Astrocyte of the cerebellum (primary cell): ENCODE measurements at regions not wholly inside any gene's neighbourhood (a gene's known extent, or its start where the extent isn't known, plus 50 kb on each side); places are given as distances from the start of the nearest gene placed in this dataset.

Experiments
- DNase-seq: peaks from one replicate; pipeline ENCODE4 v3.0.0-alpha.2; 2011; ENCODE audit warnings: low read depth
- H3K4me3 ChIP-seq: 2 replicates; pipeline ENCODE4 v1.5.1; 2011; ENCODE audit warnings: mild to moderate bottlenecking, low read depth, low read length, moderate library complexity
- in situ Hi-C: cut with HindIII; loops from 2 replicates; pipeline ENCODE4 v1.10.0; 2017; ENCODE audit warnings: low sequenced_read_pairs
- TF ChIP-seq, protein P1 (sequence below): IDR thresholded peaks from 2 replicates; pipeline ENCODE4 v1.5.1; 2012; ENCODE audit warnings: low read length, low read depth, moderate library complexity, mild to moderate bottlenecking; ENCODE audit errors: missing control alignments

DNA sequence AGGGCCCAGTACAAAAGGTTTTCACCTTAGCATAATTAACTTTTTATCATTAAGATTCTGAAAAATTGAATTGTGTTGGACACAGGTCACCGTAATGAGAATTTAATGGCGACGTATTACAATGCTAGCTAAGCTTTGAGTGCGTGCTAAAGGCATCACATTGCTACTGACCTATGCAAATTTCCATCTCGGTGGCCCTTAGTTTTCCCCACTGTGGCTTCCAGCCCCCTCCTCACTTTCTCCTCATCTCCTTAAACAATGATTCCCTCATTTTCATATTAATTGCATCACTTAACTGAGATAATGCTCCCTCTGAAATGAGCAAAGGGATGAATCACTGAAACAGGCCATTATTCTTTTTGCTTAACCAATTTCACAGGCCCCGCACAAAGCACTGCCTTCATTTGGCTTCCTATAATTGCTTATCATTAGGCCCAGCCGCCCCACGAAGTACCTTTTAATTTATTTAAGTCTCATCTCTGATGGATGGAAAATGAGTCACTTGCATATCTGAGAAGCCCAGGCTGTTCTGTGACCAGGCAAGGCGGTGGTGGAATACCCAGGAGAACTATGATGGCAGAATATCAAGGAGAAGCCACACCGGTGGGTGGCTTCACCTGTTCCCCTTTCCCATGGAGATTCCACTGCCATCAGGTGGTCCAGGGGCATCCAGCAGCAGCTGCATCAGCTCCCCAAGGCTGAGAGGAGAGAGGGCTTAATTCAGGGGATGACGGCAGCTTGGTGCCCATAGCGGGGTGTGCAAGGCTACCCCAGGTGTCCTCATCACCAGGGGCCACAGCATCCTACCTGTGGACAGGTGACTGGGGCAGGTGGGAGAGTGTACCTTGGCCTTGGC lies 223.8 kb upstream of the BOD1L1 start:
- no peak for DNase-seq
- TF ChIP-seq, protein P1, sequence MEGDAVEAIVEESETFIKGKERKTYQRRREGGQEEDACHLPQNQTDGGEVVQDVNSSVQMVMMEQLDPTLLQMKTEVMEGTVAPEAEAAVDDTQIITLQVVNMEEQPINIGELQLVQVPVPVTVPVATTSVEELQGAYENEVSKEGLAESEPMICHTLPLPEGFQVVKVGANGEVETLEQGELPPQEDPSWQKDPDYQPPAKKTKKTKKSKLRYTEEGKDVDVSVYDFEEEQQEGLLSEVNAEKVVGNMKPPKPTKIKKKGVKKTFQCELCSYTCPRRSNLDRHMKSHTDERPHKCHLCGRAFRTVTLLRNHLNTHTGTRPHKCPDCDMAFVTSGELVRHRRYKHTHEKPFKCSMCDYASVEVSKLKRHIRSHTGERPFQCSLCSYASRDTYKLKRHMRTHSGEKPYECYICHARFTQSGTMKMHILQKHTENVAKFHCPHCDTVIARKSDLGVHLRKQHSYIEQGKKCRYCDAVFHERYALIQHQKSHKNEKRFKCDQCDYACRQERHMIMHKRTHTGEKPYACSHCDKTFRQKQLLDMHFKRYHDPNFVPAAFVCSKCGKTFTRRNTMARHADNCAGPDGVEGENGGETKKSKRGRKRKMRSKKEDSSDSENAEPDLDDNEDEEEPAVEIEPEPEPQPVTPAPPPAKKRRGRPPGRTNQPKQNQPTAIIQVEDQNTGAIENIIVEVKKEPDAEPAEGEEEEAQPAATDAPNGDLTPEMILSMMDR: no peak
- H3K4me3 ChIP-seq: no peak overlapping the region
- in situ Hi-C loops: no loop called here

DNA sequence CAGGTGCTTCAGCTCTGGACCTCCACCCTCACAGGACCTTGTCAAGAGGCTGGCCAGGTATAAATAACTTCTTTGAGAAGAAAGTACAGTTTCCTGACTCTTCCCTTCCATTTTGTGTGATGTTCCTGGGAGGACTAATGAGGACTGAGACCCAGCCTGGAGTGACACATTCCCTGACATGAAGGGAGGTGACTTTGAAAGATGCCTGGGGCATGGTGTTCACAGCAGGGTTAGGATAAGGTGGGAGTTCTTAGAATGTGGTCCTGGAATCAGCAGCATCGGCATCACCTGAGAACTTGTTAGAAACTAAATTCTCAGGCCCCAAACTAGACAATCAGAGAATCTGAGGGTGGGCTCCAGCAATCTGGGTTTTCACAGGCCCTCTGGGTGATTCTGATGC lies 224.9 kb upstream of the BOD1L1 start:
- in situ Hi-C loops: no loop called here
- no peak for DNase-seq
- TF ChIP-seq, protein P1: no peak
- H3K4me3 ChIP-seq: no peak overlapping the region

DNA sequence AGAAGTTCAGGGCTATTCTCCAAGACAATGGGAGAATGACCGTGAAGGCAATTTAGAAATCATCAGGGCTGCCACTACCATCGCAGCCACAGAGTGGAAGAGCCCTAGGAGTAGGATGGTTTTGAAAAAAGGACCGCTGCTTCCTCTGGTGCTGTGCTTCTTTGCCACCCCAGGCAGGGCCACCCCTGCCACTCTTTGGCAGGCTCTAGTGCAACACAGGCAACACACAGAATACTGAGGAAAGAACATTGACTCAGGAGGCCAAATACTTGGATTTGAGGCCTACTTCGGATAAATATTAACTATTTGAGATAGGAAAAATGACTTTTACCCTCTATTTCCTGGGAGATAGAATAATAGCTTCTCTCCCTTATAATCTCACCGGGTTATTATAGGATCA lies 228.9 kb upstream of the BOD1L1 start:
- H3K4me3 ChIP-seq: no peak overlapping the region
- DNase-seq: no peak
- TF ChIP-seq, protein P1: no peak
- in situ Hi-C loops: no loop called here

DNA sequence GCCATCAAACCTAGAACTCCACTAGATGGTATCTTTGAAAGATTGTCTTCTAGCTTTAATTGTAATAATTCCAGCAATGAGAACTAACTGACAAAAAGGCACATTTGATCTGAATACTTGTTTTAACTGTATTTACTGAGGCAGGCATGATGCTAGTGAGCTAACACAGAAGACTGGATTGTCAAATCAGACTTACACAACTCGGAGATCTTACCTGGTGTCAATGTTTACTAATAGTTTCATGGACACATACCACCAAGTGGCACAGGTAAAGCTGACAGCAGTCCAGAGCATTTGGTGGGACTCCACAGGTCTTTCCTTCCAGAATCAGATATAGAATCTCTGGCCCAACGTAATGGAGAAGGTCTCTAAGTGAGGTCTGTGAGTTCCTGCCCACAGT lies 229.9 kb upstream of the BOD1L1 start:
- no peak overlapping the region for H3K4me3 ChIP-seq
- no peak for DNase-seq
- TF ChIP-seq, protein P1: no peak
- in situ Hi-C loops: no loop called here

DNA sequence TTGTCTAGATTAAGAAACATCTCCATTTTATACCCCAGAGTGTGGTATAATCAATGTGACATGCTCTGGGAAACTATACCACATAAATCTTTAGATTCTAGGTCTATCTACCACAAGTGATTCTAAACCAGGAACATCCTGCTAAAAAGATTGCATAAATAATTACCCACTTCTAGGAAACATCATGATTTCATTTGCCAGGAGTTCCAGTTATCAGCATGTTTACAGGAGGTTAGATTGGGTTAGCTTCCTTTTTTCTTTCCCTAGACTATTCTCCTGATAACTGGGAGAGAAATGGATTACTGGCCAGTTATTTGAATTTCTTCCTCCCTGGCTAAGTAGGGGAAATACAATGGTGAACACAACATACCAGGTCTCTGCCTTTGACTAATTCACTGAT lies 230.3 kb upstream of the BOD1L1 start:
- TF ChIP-seq, protein P1: no peak
- no peak overlapping the region for H3K4me3 ChIP-seq
- in situ Hi-C loops: no loop called here
- no peak for DNase-seq

DNA sequence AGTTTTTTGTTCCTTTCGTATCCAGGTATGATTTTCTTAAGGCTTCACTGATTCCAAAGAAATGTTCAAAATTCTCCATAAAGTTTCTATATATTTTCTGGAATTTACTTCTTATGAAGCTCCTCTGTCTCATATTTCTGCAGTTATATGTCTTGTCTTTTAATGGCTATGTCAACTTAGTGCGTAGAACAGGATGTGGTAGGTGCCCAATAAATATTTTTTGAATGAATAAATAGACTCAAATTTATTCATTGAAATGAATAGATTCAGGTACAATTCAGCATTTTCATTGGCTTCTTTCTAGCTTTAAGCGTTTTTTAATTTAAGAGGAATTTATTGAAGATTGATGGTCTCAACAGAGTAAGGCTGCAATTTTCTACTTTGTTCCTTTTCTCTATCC lies 231.9 kb upstream of the BOD1L1 start:
- DNase-seq: no peak
- TF ChIP-seq, protein P1: no peak
- in situ Hi-C loops: no loop called here
- H3K4me3 ChIP-seq: no peak overlapping the region
